SK-N-SH (cell line): ENCODE measurements at regions not wholly inside any gene's neighbourhood (a gene's known extent, or its start where the extent isn't known, plus 50 kb on each side); places are given as distances from the start of the nearest gene placed in this dataset.

Source experiments
- CTCF ChIA-PET: fragments of 300-600, 350-600 bp; formaldehyde crosslinking; extraction: SDS; loops from one replicate; lab custom pipeline; 2021; lab: Yijun Ruan, JAX
- POLR2A ChIA-PET: fragments of 350-600 bp; sonication (Branson Sonifier 250); formaldehyde crosslinking; extraction: SDS; loops from one replicate; lab custom pipeline; 2020; ENCODE audit warnings: antibody characterized with exemption, inconsistent platforms; lab: Yijun Ruan, JAX
- DNase-seq: peaks from one replicate; pipeline ENCODE4 v3.0.0; 2012
- H2AFZ ChIP-seq: fragments of 200-600 bp; sonication (generic); 2 replicates; pipeline ENCODE4 v1.8.1; 2016; ENCODE audit warnings: antibody characterized with exemption, mild to moderate bottlenecking, low read depth
- H3F3A ChIP-seq: fragments of 200-600 bp; sonication (generic); replicated peaks from 2 replicates; pipeline ENCODE3; 2016; ENCODE audit warnings: antibody characterized with exemption, mild to moderate bottlenecking; ENCODE audit not compliant: insufficient read depth
- H3K27ac ChIP-seq, 2 experiments: fragments of 200-500 bp in 1 of 2; fragments of 200-600 bp in 1 of 2; sonication (Bioruptor generic) in 1 of 2; sonication (generic), shearing (Covaris generic) in 1 of 2; 2 replicates each; pipeline versions ENCODE4 v1.5.1 to v1.6.1; 2014 to 2016; ENCODE audit warnings: low read depth in 2 of 2, inconsistent platforms in 1 of 2, low read length in 1 of 2, mild to moderate bottlenecking in 1 of 2, mixed read lengths in 1 of 2
- H3K27me3 ChIP-seq: fragments of 200-600 bp; sonication (generic), shearing (Covaris generic); 2 replicates; pipeline ENCODE4 v1.6.1; 2016; ENCODE audit warnings: mixed run types; ENCODE audit not compliant: insufficient read depth
- H3K36me3 ChIP-seq, 2 experiments: fragments of 200-500 bp in 1 of 2; fragments of 200-600 bp in 1 of 2; sonication (Bioruptor generic) in 1 of 2; sonication (generic) in 1 of 2; replicated peaks in 1 of 2; 2 replicates each; pipeline versions ENCODE3 to v1.5.1; 2014 to 2016; ENCODE audit warnings: low read length in 1 of 2, mild to moderate bottlenecking in 1 of 2; ENCODE audit not compliant: insufficient read depth in 2 of 2, control insufficient read depth in 1 of 2
- H3K4me1 ChIP-seq, 2 experiments: fragments of 200-500 bp in 1 of 2; fragments of 200-600 bp in 1 of 2; sonication (Bioruptor generic) in 1 of 2; sonication (generic), shearing (Covaris generic) in 1 of 2; 2 replicates each; pipeline versions ENCODE4 v1.5.1 to v1.6.1; 2014 to 2016; ENCODE audit warnings: low read depth in 1 of 2, low read length in 1 of 2, mixed run types in 1 of 2; ENCODE audit not compliant: insufficient read depth in 2 of 2, control insufficient read depth in 1 of 2
- H3K4me2 ChIP-seq: fragments of 200-600 bp; sonication (generic), shearing (Covaris generic); 2 replicates; pipeline ENCODE4 v1.6.1; 2017; ENCODE audit warnings: mixed run types
- H3K4me3 ChIP-seq, 2 experiments: fragments of 200-500 bp in 1 of 2; fragments of 200-600 bp in 1 of 2; sonication (Bioruptor generic) in 1 of 2; sonication (generic), shearing (Covaris generic) in 1 of 2; 2 replicates each; pipeline versions ENCODE4 v1.5.1 to v1.8.1; 2014 to 2016; ENCODE audit warnings: low read depth in 2 of 2, inconsistent platforms in 1 of 2, low read length in 1 of 2, mild to moderate bottlenecking in 1 of 2, mixed read lengths in 1 of 2, moderate library complexity in 1 of 2
- H3K79me2 ChIP-seq: fragments of 200-600 bp; sonication (generic); 2 replicates; pipeline ENCODE4 v1.8.1; 2017; ENCODE audit warnings: mild to moderate bottlenecking; ENCODE audit not compliant: insufficient read depth
- H3K9ac ChIP-seq: fragments of 200-600 bp; sonication (generic); 2 replicates; pipeline ENCODE4 v1.6.1; 2017; ENCODE audit warnings: mixed run types
- H3K9me2 ChIP-seq: fragments of 200-600 bp; sonication (generic); 2 replicates; pipeline ENCODE4 v1.6.1; 2017; ENCODE audit warnings: mixed run types
- H3K9me3 ChIP-seq: fragments of 200-600 bp; sonication (generic); 2 replicates; pipeline ENCODE4 v1.6.1; 2017; ENCODE audit warnings: mixed run types, mild to moderate bottlenecking, moderate library complexity
- H4K20me1 ChIP-seq: fragments of 200-600 bp; sonication (generic); 2 replicates; pipeline ENCODE4 v1.6.1; 2017; ENCODE audit warnings: mild to moderate bottlenecking, mixed run types; ENCODE audit not compliant: insufficient read depth
- CHD2 ChIP-seq: fragments of 150-350 bp; IDR thresholded peaks from 2 replicates; pipeline ENCODE4 v1.6.1; 2018; ENCODE audit warnings: low read length; ENCODE audit not compliant: partially characterized antibody
- CTCF ChIP-seq: fragments of 200-600 bp; sonication (generic); IDR thresholded peaks from 2 replicates; pipeline ENCODE4 v1.6.1; 2017; ENCODE audit warnings: antibody characterized with exemption, mild to moderate bottlenecking, moderate library complexity
- ELF1 ChIP-seq: IDR thresholded peaks from 2 replicates; pipeline ENCODE4 v1.4.0; 2012
- EZH2phosphoT487 ChIP-seq: fragments of 200-600 bp; sonication (generic); IDR thresholded peaks from 2 replicates; pipeline ENCODE4 v1.6.1; 2017; ENCODE audit warnings: low read depth, mixed run types, mild to moderate bottlenecking, antibody characterized with exemption, moderate library complexity, borderline replicate concordance
- FOXJ3 ChIP-seq: sonication (generic); formaldehyde crosslinking; IDR thresholded peaks from 2 replicates; pipeline ENCODE4 v1.5.1; 2020; ENCODE audit warnings: mild to moderate bottlenecking, missing genetic modification reagents
- GABPA ChIP-seq: IDR thresholded peaks from 2 replicates; pipeline ENCODE4 v1.4.0; 2012; ENCODE audit warnings: low read depth, mild to moderate bottlenecking
- JUND ChIP-seq: IDR thresholded peaks from 2 replicates; pipeline ENCODE4 v1.4.0; 2012
- MXI1 ChIP-seq: IDR thresholded peaks from 2 replicates; pipeline ENCODE4 v1.6.1; 2012; ENCODE audit warnings: mild to moderate bottlenecking, low read depth, low read length, improper control_type of control experiment
- NFIC ChIP-seq: IDR thresholded peaks from 2 replicates; pipeline ENCODE4 v1.4.0; 2012; ENCODE audit warnings: borderline replicate concordance
- NRF1 ChIP-seq: IDR thresholded peaks from 2 replicates; pipeline ENCODE4 v1.6.1; 2012; ENCODE audit warnings: low read depth, mild to moderate bottlenecking, low read length
- POLR2AphosphoS5 ChIP-seq: IDR thresholded peaks from 2 replicates; pipeline ENCODE4 v1.6.1; 2012; ENCODE audit warnings: low read depth, low read length
- RAD21 ChIP-seq: IDR thresholded peaks from 2 replicates; pipeline ENCODE4 v1.6.1; 2012; ENCODE audit warnings: mild to moderate bottlenecking, low read length
- SMC3 ChIP-seq: IDR thresholded peaks from 2 replicates; pipeline ENCODE4 v1.6.1; 2012; ENCODE audit warnings: low read depth, low read length, improper control_type of control experiment
- TCF12 ChIP-seq: IDR thresholded peaks from 2 replicates; pipeline ENCODE4 v1.4.0; 2012
- YY1 ChIP-seq: IDR thresholded peaks from 2 replicates; pipeline ENCODE4 v1.4.0; 2012; ENCODE audit warnings: low read depth, mild to moderate bottlenecking
- ZBTB33 ChIP-seq: IDR thresholded peaks from 2 replicates; pipeline ENCODE4 v1.4.0; 2012; ENCODE audit warnings: low read depth, borderline replicate concordance
- WGBS: methylation state at CpG from one replicate; pipeline ENCODE4 v1.1.6; 2017; ENCODE audit warnings: low lambda C conversion rate; 5-methylcytosine and 5-hydroxymethylcytosine counted together
- TF ChIP-seq, protein P1 (sequence below): IDR thresholded peaks from 2 replicates; pipeline ENCODE4 v1.4.0; 2012; ENCODE audit warnings: low read depth

GRCh38 chr1:187947359-187947758 is 1118.6 kb downstream of the PLA2G4A start:
- Histone ChIP-seq H3K79me2 (no peaks in the 10 kb centered on the region), H3K36me3 (peaks cover 0 to 3% of the 10 kb centered on the region in 2 experiments), H3K4me2 (no peak overlapping the region), H3K27me3 (no peaks in the 10 kb centered on the region), H3K9ac (no peak overlapping the region), H4K20me1 (no peaks in the 10 kb centered on the region), H3K4me1 (no peaks in the 10 kb centered on the region; a peak in 1 of 4 replicates), H2AFZ (no peak overlapping the region), H3F3A (peaks cover 3% of the 10 kb centered on the region), H3K9me3 (peaks cover 3% of the 10 kb centered on the region; the same call in 1 of the 2 replicates), H3K4me3 (no peak overlapping the region), H3K27ac (no peak overlapping the region), H3K9me2 (no peaks in the 10 kb centered on the region)
- POLR2A ChIA-PET: no interaction called here
- no peak for DNase-seq
- TF ChIP-seq FOXJ3 (CRISPR knock-in tag) (no peak), YY1 (no peak), EZH2phosphoT487 (no peak), ELF1 (no peak), CHD2 (no peak), SMC3 (no peak), CTCF (no peak), ZBTB33 (no peak), MXI1 (no peak), GABPA (no peak)
- TF ChIP-seq, protein P1, sequence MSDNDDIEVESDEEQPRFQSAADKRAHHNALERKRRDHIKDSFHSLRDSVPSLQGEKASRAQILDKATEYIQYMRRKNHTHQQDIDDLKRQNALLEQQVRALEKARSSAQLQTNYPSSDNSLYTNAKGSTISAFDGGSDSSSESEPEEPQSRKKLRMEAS: no peak
- CTCF ChIA-PET: no interaction called here

GRCh38 chr1:187948170-187948794 is 1119.5 kb downstream of the PLA2G4A start:
- 56% methylated on average over 1 of the region's 1 CpG for WGBS
- no peaks in the 10 kb centered on the region for H3K9me2 ChIP-seq
- TF ChIP-seq GABPA (no peak), NFIC (no peak), RAD21 (no peak), NRF1 (no peak), JUND (no peak), SMC3 (no peak), ELF1 (no peak), TCF12 (no peak), EZH2phosphoT487 (no peak), POLR2AphosphoS5 (no peak)
- TF ChIP-seq, all 33 proteins: peak for 0
- H3K9me3 ChIP-seq: peaks cover 3% of the 10 kb centered on the region; the same call in 1 of the 2 replicates
- CTCF ChIA-PET: no interaction called here
- H3F3A ChIP-seq: peaks cover 3% of the 10 kb centered on the region
- H3K79me2 ChIP-seq: no peaks in the 10 kb centered on the region
- POLR2A ChIA-PET: no interaction called here
- H3K4me2 ChIP-seq: no peak overlapping the region
- no peak for DNase-seq
- H3K36me3 ChIP-seq: peaks cover 0 to 6% of the 10 kb centered on the region in 2 experiments
- no peak overlapping the region for H3K9ac ChIP-seq
- H3K4me1 ChIP-seq: no peaks in the 10 kb centered on the region; a peak in 1 of 4 replicates
- no peaks in the 10 kb centered on the region for H4K20me1 ChIP-seq
- H3K4me3 ChIP-seq: no peak overlapping the region
- no peak overlapping the region for H3K27ac ChIP-seq
- H3K27me3 ChIP-seq: no peaks in the 10 kb centered on the region
- H2AFZ ChIP-seq: no peak overlapping the region
